Endothelial cell of umbilical vein (primary cell): ENCODE measurements at regions not wholly inside any gene's neighbourhood (a gene's known extent, or its start where the extent isn't known, plus 50 kb on each side); places are given as distances from the start of the nearest gene placed in this dataset.

Experiments used
- BruUV-seq: library from RNA; stranded (reverse); fragments of 400-500 nt; replicated peaks from 2 replicates; lab custom pipeline; 2021; lab: Mats Ljungman, UMichigan
- CTCF ChIA-PET: fragments of 300-600, 350-600 bp; sonication (Branson Sonifier 250); formaldehyde crosslinking; loops from one replicate; lab custom pipeline; 2021; ENCODE audit warnings: antibody characterized with exemption, inconsistent platforms; lab: Charles Lee
- POLR2A ChIA-PET: fragments of 300-600, 350-600 bp; sonication (Branson Sonifier 250); formaldehyde crosslinking; loops from one replicate; lab custom pipeline; 2021; ENCODE audit warnings: antibody characterized with exemption, inconsistent platforms; lab: Charles Lee
- DNase-seq: peaks from one replicate; pipeline ENCODE4 v3.0.0-alpha.2; 2011; ENCODE audit warnings: low read depth, low spot score
- FAIRE-seq: peaks from 2 replicates; lab custom pipeline; 2011; peaks lifted over from hg19 to GRCh38; lab: Jason Lieb, UNC
- H2AFZ ChIP-seq: 2 replicates; pipeline ENCODE4 v1.6.0; 2012; ENCODE audit warnings: low read depth, low read length, control low read depth, inconsistent platforms
- H3K27ac ChIP-seq: 2 replicates; pipeline ENCODE4 v1.5.1; 2011; ENCODE audit warnings: low read depth, mild to moderate bottlenecking, control low read depth, low read length, moderate library complexity; ENCODE audit not compliant: insufficient read depth
- H3K27me3 ChIP-seq, 2 experiments: 2 replicates each; pipeline versions ENCODE4 v1.6.0 to v1.6.1; 2011; ENCODE audit warnings: low read length in 2 of 2, mixed read lengths in 1 of 2; ENCODE audit not compliant: control insufficient read depth in 2 of 2, insufficient read depth in 2 of 2
- H3K36me3 ChIP-seq, 2 experiments: 2 replicates in 1 of 2; 3 replicates in 1 of 2; pipeline ENCODE4 v1.5.1; 2011; ENCODE audit warnings: low read length in 2 of 2, mild to moderate bottlenecking in 1 of 2, moderate library complexity in 1 of 2; ENCODE audit not compliant: control insufficient read depth in 2 of 2, insufficient read depth in 2 of 2; ENCODE audit errors: extremely low read depth in 1 of 2
- H3K4me1 ChIP-seq: 3 replicates; pipeline ENCODE4 v1.5.1; 2011; ENCODE audit warnings: mild to moderate bottlenecking, low read length; ENCODE audit not compliant: control insufficient read depth, insufficient read depth; ENCODE audit errors: extremely low read depth
- H3K4me2 ChIP-seq: 2 replicates; pipeline ENCODE4 v1.6.1; 2011; ENCODE audit warnings: low read length, control low read depth, mixed read lengths; ENCODE audit not compliant: insufficient read depth
- H3K4me3 ChIP-seq, 3 experiments: fragments of 200-600 bp in 1 of 3; sonication (generic), shearing (Covaris generic) in 1 of 3; replicated peaks in 1 of 3; 2 replicates each; pipeline ENCODE4 v1.5.1; 2011 to 2016; ENCODE audit warnings: control low read depth in 3 of 3, low read length in 3 of 3, mild to moderate bottlenecking in 2 of 3, inconsistent platforms in 1 of 3, low read depth in 1 of 3, moderate library complexity in 1 of 3; ENCODE audit not compliant: insufficient read depth in 1 of 3
- H3K79me2 ChIP-seq: 2 replicates; pipeline ENCODE4 v1.6.0; 2012; ENCODE audit warnings: low read length, inconsistent platforms; ENCODE audit not compliant: control insufficient read depth, insufficient read depth
- H3K9ac ChIP-seq: replicated peaks from 2 replicates; pipeline ENCODE3; 2011; ENCODE audit warnings: low read length, control low read depth; ENCODE audit not compliant: insufficient read depth; ENCODE audit errors: extremely low read depth
- H3K9me1 ChIP-seq: replicated peaks from 3 replicates; pipeline ENCODE4 v1.6.0; 2011; ENCODE audit warnings: mild to moderate bottlenecking, low read length; ENCODE audit not compliant: control insufficient read depth, insufficient read depth; ENCODE audit errors: extremely low read depth
- H3K9me3 ChIP-seq: replicated peaks from 2 replicates; pipeline ENCODE4 v1.5.1; 2012; ENCODE audit warnings: low read length, inconsistent platforms; ENCODE audit not compliant: control insufficient read depth, insufficient read depth
- H4K20me1 ChIP-seq: replicated peaks from 2 replicates; pipeline ENCODE3; 2011; ENCODE audit warnings: mild to moderate bottlenecking, low read length; ENCODE audit not compliant: control insufficient read depth, insufficient read depth; ENCODE audit errors: extremely low read depth
- EZH2 ChIP-seq: IDR thresholded peaks from 2 replicates; pipeline ENCODE4 v1.6.1; 2012; ENCODE audit warnings: borderline replicate concordance, low read depth, mild to moderate bottlenecking, moderate library complexity, low read length, inconsistent platforms; ENCODE audit not compliant: severe bottlenecking
- FOS ChIP-seq: IDR thresholded peaks from 2 replicates; pipeline ENCODE4 v1.6.1; 2011; ENCODE audit warnings: mild to moderate bottlenecking, low read length, moderate library complexity, borderline replicate concordance; ENCODE audit not compliant: insufficient read depth
- GATA2 ChIP-seq: IDR thresholded peaks from 2 replicates; pipeline ENCODE4 v1.7.0; 2011; ENCODE audit warnings: low read depth, mild to moderate bottlenecking, moderate library complexity, mixed read lengths, low read length; ENCODE audit not compliant: insufficient read length, insufficient read depth
- JUN ChIP-seq: IDR thresholded peaks from 2 replicates; pipeline ENCODE4 v1.6.1; 2011; ENCODE audit warnings: borderline replicate concordance, low read depth; ENCODE audit not compliant: insufficient read length, insufficient read depth
- MYC ChIP-seq: IDR thresholded peaks from one replicate; pipeline ENCODE4 v1.6.1; 2011; ENCODE audit warnings: mild to moderate bottlenecking, low read depth, low read length
- POLR2A ChIP-seq: IDR thresholded peaks from 2 replicates; pipeline ENCODE4 v1.6.1; 2012; ENCODE audit warnings: low read depth, mild to moderate bottlenecking, control low read depth, low read length
- POLR2AphosphoS5 ChIP-seq: IDR thresholded peaks from 2 replicates; pipeline ENCODE4 v1.6.1; 2012; ENCODE audit warnings: low read depth, mild to moderate bottlenecking, control low read depth, low read length, moderate library complexity; ENCODE audit not compliant: insufficient read depth
- dilution Hi-C: fragments of 300-500 bp; cut with MboI; formaldehyde crosslinking; loops from one replicate; pipeline ENCODE4 v1.15.0; 2019; ENCODE audit warnings: low sequenced_read_pairs; ENCODE audit not compliant: extremely low pct_ligation_motif_present
- intact Hi-C: fragments of 100-400 bp; cut with micrococcal nuclease; formaldehyde crosslinking; loops from one replicate; pipeline ENCODE4 v1.10.0; 2022
- TF ChIP-seq, protein P1 (sequence below): IDR thresholded peaks from 2 replicates; pipeline ENCODE4 v1.6.1; 2011; ENCODE audit not compliant: insufficient read depth, insufficient read length
- TF ChIP-seq, protein P2 (sequence below), 2 donors: IDR thresholded peaks; 1 replicate in 1 of 2; 2 replicates in 1 of 2; pipeline ENCODE4 v1.5.1; 2011; ENCODE audit warnings: low read length in 2 of 2, mild to moderate bottlenecking in 2 of 2, moderate library complexity in 2 of 2, control low read depth in 1 of 2, inconsistent platforms in 1 of 2, low read depth in 1 of 2; ENCODE audit not compliant: insufficient read depth in 1 of 2; ENCODE audit errors: extremely low read depth in 1 of 2

DNA sequence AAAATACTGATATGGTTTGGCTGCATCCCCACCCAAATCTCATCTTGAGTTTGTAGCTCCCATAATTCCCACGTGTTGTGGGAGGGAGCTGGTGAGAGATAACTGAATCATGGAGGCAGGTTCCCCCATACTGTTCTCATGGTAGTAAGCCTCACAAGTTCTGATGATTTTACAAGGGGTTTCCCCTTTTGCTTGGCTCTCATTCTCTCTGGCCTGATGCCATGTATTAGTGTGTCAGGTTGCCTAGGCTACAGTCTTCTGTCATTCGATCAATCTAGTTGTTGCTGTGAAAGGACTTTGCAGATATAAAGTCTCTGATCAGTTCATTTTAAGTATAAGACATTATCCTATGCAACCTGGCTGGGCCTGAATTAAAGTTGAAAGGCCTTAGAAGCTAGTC lies 209.3 kb upstream of the MAOA start:
- Histone ChIP-seq H2AFZ (no peak overlapping the region), H3K4me2 (no peak overlapping the region), H3K9me3 (no peaks in the 10 kb centered on the region), H3K9me1 (no peaks in the 10 kb centered on the region), H3K79me2 (no peaks in the 10 kb centered on the region), H3K27ac (no peak overlapping the region), H3K36me3 (no peaks in the 10 kb centered on the region), H3K4me1 (no peaks in the 10 kb centered on the region), H3K27me3 (no peaks in the 10 kb centered on the region), H4K20me1 (no peaks in the 10 kb centered on the region), H3K4me3 (no peak overlapping the region), H3K9ac (no peak overlapping the region)
- TF ChIP-seq, protein P1, sequence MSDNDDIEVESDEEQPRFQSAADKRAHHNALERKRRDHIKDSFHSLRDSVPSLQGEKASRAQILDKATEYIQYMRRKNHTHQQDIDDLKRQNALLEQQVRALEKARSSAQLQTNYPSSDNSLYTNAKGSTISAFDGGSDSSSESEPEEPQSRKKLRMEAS = no peak
- no peak for TF ChIP-seq POLR2AphosphoS5
- TF ChIP-seq GATA2 = no peak
- TF ChIP-seq MYC = no peak
- TF ChIP-seq EZH2 = no peak
- no peak for TF ChIP-seq POLR2A
- TF ChIP-seq, protein P2, sequence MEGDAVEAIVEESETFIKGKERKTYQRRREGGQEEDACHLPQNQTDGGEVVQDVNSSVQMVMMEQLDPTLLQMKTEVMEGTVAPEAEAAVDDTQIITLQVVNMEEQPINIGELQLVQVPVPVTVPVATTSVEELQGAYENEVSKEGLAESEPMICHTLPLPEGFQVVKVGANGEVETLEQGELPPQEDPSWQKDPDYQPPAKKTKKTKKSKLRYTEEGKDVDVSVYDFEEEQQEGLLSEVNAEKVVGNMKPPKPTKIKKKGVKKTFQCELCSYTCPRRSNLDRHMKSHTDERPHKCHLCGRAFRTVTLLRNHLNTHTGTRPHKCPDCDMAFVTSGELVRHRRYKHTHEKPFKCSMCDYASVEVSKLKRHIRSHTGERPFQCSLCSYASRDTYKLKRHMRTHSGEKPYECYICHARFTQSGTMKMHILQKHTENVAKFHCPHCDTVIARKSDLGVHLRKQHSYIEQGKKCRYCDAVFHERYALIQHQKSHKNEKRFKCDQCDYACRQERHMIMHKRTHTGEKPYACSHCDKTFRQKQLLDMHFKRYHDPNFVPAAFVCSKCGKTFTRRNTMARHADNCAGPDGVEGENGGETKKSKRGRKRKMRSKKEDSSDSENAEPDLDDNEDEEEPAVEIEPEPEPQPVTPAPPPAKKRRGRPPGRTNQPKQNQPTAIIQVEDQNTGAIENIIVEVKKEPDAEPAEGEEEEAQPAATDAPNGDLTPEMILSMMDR (IDR thresholded peaks at IDR 0.05; ENCODE audit: extremely low read depth in 1 of 2, insufficient read depth in 1 of 2, low read depth in 1 of 2, low read length in 2 of 2) = no peak
- no peak for TF ChIP-seq JUN
- no peak for TF ChIP-seq FOS
- DNase-seq (no peak), FAIRE-seq (no peak)
- intact Hi-C loops = no loop called here
- POLR2A ChIA-PET = no interaction called here
- dilution Hi-C loops = no loop called here
- BruUV-seq = no TSS peak
- CTCF ChIA-PET = no interaction called here
